DOHH2 (cell line): ENCODE measurements at regions not wholly inside any gene's neighbourhood (a gene's known extent, or its start where the extent isn't known, plus 50 kb on each side); places are given as distances from the start of the nearest gene placed in this dataset.
A peak's percentile ranks its signal among the peaks of the same experiment; 100 is the strongest.

ENCODE experiments used
- H3F3A ChIP-seq: fragments of 200-600 bp; sonication (generic), shearing (Covaris generic); 2 replicates; pipeline ENCODE4 v1.6.0; 2016; ENCODE audit warnings: antibody characterized with exemption, mild to moderate bottlenecking; ENCODE audit not compliant: control insufficient read depth, insufficient read depth
- H3K27ac ChIP-seq: fragments of 200-600 bp; sonication (generic); 2 replicates; pipeline ENCODE4 v1.5.1; 2014; ENCODE audit warnings: low read depth, mild to moderate bottlenecking, low read length, moderate library complexity
- H3K27me3 ChIP-seq: fragments of 200-600 bp; sonication (generic); 2 replicates; pipeline ENCODE4 v1.6.1; 2014; ENCODE audit warnings: mild to moderate bottlenecking, low read length, mixed read lengths; ENCODE audit not compliant: control insufficient read depth
- H3K36me3 ChIP-seq: fragments of 200-600 bp; sonication (generic); 2 replicates; pipeline ENCODE4 v1.6.1; 2014; ENCODE audit warnings: mild to moderate bottlenecking, low read length, moderate library complexity, mixed read lengths; ENCODE audit not compliant: control insufficient read depth
- H3K4me1 ChIP-seq: fragments of 200-600 bp; sonication (generic); 2 replicates; pipeline ENCODE4 v1.6.1; 2014; ENCODE audit warnings: mild to moderate bottlenecking, low read length, mixed read lengths; ENCODE audit not compliant: control insufficient read depth
- H3K4me2 ChIP-seq: fragments of 200-600 bp; sonication (generic); 2 replicates; pipeline ENCODE4 v1.6.0; 2014; ENCODE audit warnings: mild to moderate bottlenecking, low read length, moderate library complexity
- H3K4me3 ChIP-seq: fragments of 200-600 bp; sonication (generic); 2 replicates; pipeline ENCODE4 v1.5.1; 2014; ENCODE audit warnings: mild to moderate bottlenecking, low read length, mixed read lengths
- H3K79me2 ChIP-seq: fragments of 200-600 bp; sonication (generic); 2 replicates; pipeline ENCODE4 v1.6.1; 2014; ENCODE audit warnings: mild to moderate bottlenecking, low read length, mixed read lengths; ENCODE audit not compliant: control insufficient read depth
- H3K9me2 ChIP-seq: fragments of 200-600 bp; sonication (generic); replicated peaks from 2 replicates; pipeline ENCODE4 v1.6.1; 2014; ENCODE audit warnings: mild to moderate bottlenecking, low read length, mixed read lengths; ENCODE audit not compliant: control insufficient read depth
- H3K9me3 ChIP-seq: fragments of 200-600 bp; sonication (generic); 2 replicates; pipeline ENCODE4 v1.6.1; 2014; ENCODE audit warnings: antibody characterized with exemption, low read length, mixed read lengths; ENCODE audit not compliant: control insufficient read depth, insufficient read depth
- H4K20me1 ChIP-seq: fragments of 200-600 bp; sonication (generic); 2 replicates; pipeline ENCODE4 v1.6.0; 2014; ENCODE audit warnings: low read depth, mild to moderate bottlenecking, antibody characterized with exemption, low read length, moderate library complexity; ENCODE audit not compliant: control insufficient read depth, insufficient read depth
- CTCF ChIP-seq: fragments of 200-600 bp; sonication (generic); IDR thresholded peaks from one replicate; pipeline ENCODE4 v1.5.1; 2014; ENCODE audit warnings: antibody characterized with exemption, mild to moderate bottlenecking, low read depth, low read length; ENCODE audit not compliant: poor library complexity, severe bottlenecking
- EZH2phosphoT487 ChIP-seq: fragments of 200-600 bp; sonication (generic); IDR thresholded peaks from 2 replicates; pipeline ENCODE4 v1.6.1; 2017; ENCODE audit warnings: borderline replicate concordance, mild to moderate bottlenecking, antibody characterized with exemption, low read length, moderate library complexity, mixed read lengths

- TF ChIP-seq EZH2phosphoT487 = no peak
- TF ChIP-seq CTCF = no peak
- H3K9me2 ChIP-seq = no peaks in the 10 kb centered on the region
- peak overlapping the region; percentile 19; the same call in 1 of the 2 replicates for H3K4me3 ChIP-seq
- no peaks in the 10 kb centered on the region for H3K36me3 ChIP-seq
- 0 out of 2 replicates have a peak, but pooled peaks cover 3% of the 10 kb centered on the region for H3F3A ChIP-seq
- no peaks in the 10 kb centered on the region for H3K9me3 ChIP-seq
- peak overlapping the region; percentile 35 for H3K4me2 ChIP-seq
- H3K27ac ChIP-seq = no peak overlapping the region
- no peaks in the 10 kb centered on the region for H4K20me1 ChIP-seq
- H3K4me1 ChIP-seq = peaks cover 54% of the 10 kb centered on the region
- no peaks in the 10 kb centered on the region for H3K79me2 ChIP-seq
- H3K27me3 ChIP-seq = no peaks in the 10 kb centered on the region
Measured at GRCh38 chr14:65281991-65282895, 130.3 kb upstream of the FUT8 start.

DNA sequence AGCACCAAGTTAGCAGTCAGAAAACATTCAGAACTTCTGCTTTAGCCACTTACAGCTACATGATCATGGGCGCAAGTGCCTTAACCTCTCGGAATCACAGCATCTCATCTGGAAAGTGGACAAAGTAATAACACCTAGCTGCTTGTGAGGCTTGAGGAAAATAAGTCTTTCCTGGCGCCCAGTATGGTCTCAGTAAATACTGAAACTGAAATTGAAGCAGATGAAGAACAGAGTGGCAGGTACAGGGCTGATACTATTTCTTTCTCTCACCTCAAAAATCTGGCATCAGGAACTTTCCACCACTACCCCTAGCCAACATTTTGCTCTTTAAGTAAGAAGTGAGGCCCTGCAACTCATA is 129.7 kb upstream of the FUT8 start:
- no peaks in the 10 kb centered on the region for H3K9me3 ChIP-seq
- peak overlapping the region; percentile 35 for H3K4me2 ChIP-seq
- no peaks in the 10 kb centered on the region for H3K36me3 ChIP-seq
- no peaks in the 10 kb centered on the region for H4K20me1 ChIP-seq
- no peak for TF ChIP-seq EZH2phosphoT487
- no peak for TF ChIP-seq CTCF
- 0 out of 2 replicates have a peak, but pooled peaks cover 3% of the 10 kb centered on the region for H3F3A ChIP-seq
- H3K79me2 ChIP-seq = no peaks in the 10 kb centered on the region
- H3K27ac ChIP-seq = no peak overlapping the region
- H3K4me3 ChIP-seq = no peak overlapping the region; the same call in 1 of the 2 replicates
- H3K4me1 ChIP-seq = peaks cover 61% of the 10 kb centered on the region
- H3K9me2 ChIP-seq = no peaks in the 10 kb centered on the region
- H3K27me3 ChIP-seq = no peaks in the 10 kb centered on the region

GRCh38 chr14:65286443-65286842 is 126.1 kb upstream of the FUT8 start:
- H3F3A ChIP-seq = peaks cover 13% of the 10 kb centered on the region
- H3K4me1 ChIP-seq = peaks cover 89% of the 10 kb centered on the region
- no peaks in the 10 kb centered on the region for H3K79me2 ChIP-seq
- peak overlapping the region; percentile 63 for H3K27ac ChIP-seq
- H3K4me2 ChIP-seq = peak overlapping the region; percentile 58
- no peaks in the 10 kb centered on the region for H3K9me2 ChIP-seq
- TF ChIP-seq EZH2phosphoT487 (no peak), CTCF (peak; percentile 78)
- peak overlapping the region; percentile 35 for H3K4me3 ChIP-seq
- no peaks in the 10 kb centered on the region for H3K9me3 ChIP-seq
- H3K36me3 ChIP-seq = no peaks in the 10 kb centered on the region
- H3K27me3 ChIP-seq = no peaks in the 10 kb centered on the region
- H4K20me1 ChIP-seq = no peaks in the 10 kb centered on the region
